A673 (cell line): ENCODE measurements at regions not wholly inside any gene's neighbourhood (a gene's known extent, or its start where the extent isn't known, plus 50 kb on each side); places are given as distances from the start of the nearest gene placed in this dataset.

Experiments used
- BruUV-seq: library from RNA; stranded (reverse); fragments of 400-500 nt; replicated peaks from 2 replicates; lab custom pipeline; 2021; lab: Mats Ljungman, UMichigan
- CTCF ChIA-PET: fragments of 300-600 bp; sonication (Branson Sonifier 250); formaldehyde crosslinking; loops from one replicate; lab custom pipeline; 2022; ENCODE audit warnings: antibody characterized with exemption; lab: Charles Lee
- POLR2A ChIA-PET: fragments of 300-600 bp; sonication (Branson Sonifier 250); formaldehyde crosslinking; loops from one replicate; lab custom pipeline; 2022; ENCODE audit warnings: antibody characterized with exemption; ENCODE audit not compliant: low non-redundant PET; lab: Charles Lee
- DNase-seq: peaks from one replicate; pipeline ENCODE4 v3.0.0-alpha.2; 2015; ENCODE audit warnings: low spot score
- H3K27ac ChIP-seq: fragments of 200-600 bp; sonication (generic); 2 replicates; pipeline ENCODE4 v1.5.1; 2016; ENCODE audit warnings: mixed run types, low read depth, mild to moderate bottlenecking, mixed read lengths, antibody characterized with exemption, low read length; ENCODE audit not compliant: poor library complexity, severe bottlenecking
- H3K27me3 ChIP-seq: fragments of 200-600 bp; sonication (generic); replicated peaks from 2 replicates; pipeline ENCODE4 v1.6.1; 2017; ENCODE audit warnings: mixed run types, low read depth, mild to moderate bottlenecking, mixed read lengths, antibody characterized with exemption, low read length; ENCODE audit not compliant: insufficient read depth, poor library complexity
- H3K36me3 ChIP-seq: fragments of 200-600 bp; sonication (generic); 2 replicates; pipeline ENCODE4 v1.6.1; 2016; ENCODE audit warnings: mixed run types, mild to moderate bottlenecking, mixed read lengths, antibody characterized with exemption, low read length; ENCODE audit not compliant: insufficient read depth, poor library complexity, severe bottlenecking
- H3K4me1 ChIP-seq: fragments of 200-600 bp; sonication (generic); 2 replicates; pipeline ENCODE4 v1.6.1; 2017; ENCODE audit warnings: mixed run types, mild to moderate bottlenecking, mixed read lengths, antibody characterized with exemption, low read length; ENCODE audit not compliant: insufficient read depth, poor library complexity, severe bottlenecking
- H3K4me3 ChIP-seq: fragments of 200-600 bp; sonication (generic); 2 replicates; pipeline ENCODE4 v1.5.1; 2016; ENCODE audit warnings: low read depth, mixed run types, mild to moderate bottlenecking, mixed read lengths, low read length; ENCODE audit not compliant: poor library complexity, severe bottlenecking
- H3K9me3 ChIP-seq: fragments of 200-600 bp; sonication (generic); 2 replicates; pipeline ENCODE4 v1.6.1; 2016; ENCODE audit warnings: mixed run types, low read depth, mild to moderate bottlenecking, mixed read lengths, antibody characterized with exemption, low read length; ENCODE audit not compliant: poor library complexity, severe bottlenecking
- EZH2 ChIP-seq: fragments of 200-600 bp; sonication (generic); IDR thresholded peaks from 2 replicates; pipeline ENCODE4 v1.6.1; 2017; ENCODE audit warnings: borderline replicate concordance, low read depth, mild to moderate bottlenecking, mixed read lengths, antibody characterized with exemption, low read length; ENCODE audit not compliant: poor library complexity, severe bottlenecking
- intact Hi-C: fragments of 100-400 bp; cut with micrococcal nuclease; formaldehyde crosslinking; loops from one replicate; pipeline ENCODE4 v1.10.0; 2022; ENCODE audit not compliant: unreplicated experiment
- TF ChIP-seq, protein P1 (sequence below): fragments of 300-800, 200-600 bp; sonication (generic); conservative IDR thresholded peaks from 2 replicates; pipeline ENCODE4 v1.5.1; 2017; ENCODE audit warnings: low read depth, mild to moderate bottlenecking, antibody characterized with exemption, low read length, moderate library complexity, mixed read lengths

DNA sequence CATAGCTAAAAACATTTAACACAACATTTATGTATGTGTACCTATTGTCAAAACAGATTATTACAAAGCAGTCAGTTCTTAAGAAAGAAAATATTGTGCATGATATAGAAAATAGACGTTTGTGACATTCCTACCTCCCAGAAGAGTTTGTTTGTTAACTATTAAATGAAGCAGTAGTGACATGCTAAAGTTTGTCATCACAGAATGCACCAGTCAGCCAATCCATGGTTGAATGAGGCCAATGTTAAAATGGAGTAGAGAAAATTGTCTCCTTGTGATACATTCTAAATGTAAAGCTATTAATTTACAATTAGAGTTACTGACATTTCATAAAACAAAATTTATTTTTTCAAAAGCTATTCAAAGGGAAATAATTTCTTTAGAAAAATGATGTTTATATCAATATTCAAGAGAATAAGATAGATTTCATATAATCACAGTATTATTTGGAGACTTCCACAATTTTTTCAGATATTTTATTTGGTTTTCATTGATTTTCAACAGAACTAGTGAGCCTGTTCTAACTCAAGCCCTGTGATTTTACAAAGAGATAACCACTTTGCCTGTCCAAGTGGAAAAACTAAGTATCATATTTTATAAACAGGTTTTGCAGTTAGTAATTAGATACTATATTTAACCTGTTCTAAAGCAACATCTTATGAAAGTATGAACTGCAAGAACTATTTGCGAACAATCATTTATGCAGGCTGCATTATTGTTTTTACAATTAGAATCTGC is 176.8 kb downstream of the ISL1 start:
- Histone ChIP-seq H3K4me3 (no peak overlapping the region), H3K9me3 (no peaks in the 10 kb centered on the region), H3K4me1 (no peaks in the 10 kb centered on the region), H3K27me3 (no peaks in the 10 kb centered on the region), H3K36me3 (no peaks in the 10 kb centered on the region), H3K27ac (no peak overlapping the region)
- BruUV-seq, result no TSS peak
- intact Hi-C loops, result no loop called here
- CTCF ChIA-PET, result no interaction called here
- no peak for DNase-seq
- TF ChIP-seq, protein P1, sequence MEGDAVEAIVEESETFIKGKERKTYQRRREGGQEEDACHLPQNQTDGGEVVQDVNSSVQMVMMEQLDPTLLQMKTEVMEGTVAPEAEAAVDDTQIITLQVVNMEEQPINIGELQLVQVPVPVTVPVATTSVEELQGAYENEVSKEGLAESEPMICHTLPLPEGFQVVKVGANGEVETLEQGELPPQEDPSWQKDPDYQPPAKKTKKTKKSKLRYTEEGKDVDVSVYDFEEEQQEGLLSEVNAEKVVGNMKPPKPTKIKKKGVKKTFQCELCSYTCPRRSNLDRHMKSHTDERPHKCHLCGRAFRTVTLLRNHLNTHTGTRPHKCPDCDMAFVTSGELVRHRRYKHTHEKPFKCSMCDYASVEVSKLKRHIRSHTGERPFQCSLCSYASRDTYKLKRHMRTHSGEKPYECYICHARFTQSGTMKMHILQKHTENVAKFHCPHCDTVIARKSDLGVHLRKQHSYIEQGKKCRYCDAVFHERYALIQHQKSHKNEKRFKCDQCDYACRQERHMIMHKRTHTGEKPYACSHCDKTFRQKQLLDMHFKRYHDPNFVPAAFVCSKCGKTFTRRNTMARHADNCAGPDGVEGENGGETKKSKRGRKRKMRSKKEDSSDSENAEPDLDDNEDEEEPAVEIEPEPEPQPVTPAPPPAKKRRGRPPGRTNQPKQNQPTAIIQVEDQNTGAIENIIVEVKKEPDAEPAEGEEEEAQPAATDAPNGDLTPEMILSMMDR, result no peak
- TF ChIP-seq EZH2, result no peak
- POLR2A ChIA-PET, result no interaction called here

DNA sequence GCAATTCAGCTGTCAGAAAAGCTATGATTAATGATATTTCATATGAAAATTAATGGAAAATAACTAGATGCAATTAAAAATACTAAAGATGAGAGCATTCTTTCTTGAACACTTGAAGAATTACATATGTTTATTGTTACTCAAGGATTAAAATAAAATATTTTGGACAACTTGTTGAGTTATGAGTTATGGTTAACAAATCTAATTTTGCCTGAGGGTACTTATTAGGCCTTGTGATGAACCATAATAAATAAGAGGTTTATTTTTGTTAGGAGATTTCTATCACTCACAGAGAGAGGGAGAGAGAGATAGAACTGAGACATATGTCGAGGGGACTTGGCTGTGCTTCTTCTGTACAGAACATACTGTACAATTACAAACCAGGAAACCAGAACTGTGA is 183.7 kb downstream of the ISL1 start:
- intact Hi-C loops, result no loop called here
- Histone ChIP-seq H3K4me3 (no peak overlapping the region), H3K36me3 (no peaks in the 10 kb centered on the region), H3K4me1 (no peaks in the 10 kb centered on the region), H3K27ac (no peak overlapping the region), H3K27me3 (no peaks in the 10 kb centered on the region), H3K9me3 (no peaks in the 10 kb centered on the region)
- POLR2A ChIA-PET, result no interaction called here
- no TSS peak for BruUV-seq
- TF ChIP-seq, protein P1, result no peak
- no peak for TF ChIP-seq EZH2
- CTCF ChIA-PET, result no interaction called here
- DNase-seq, result no peak

- DNase-seq, result no peak
- intact Hi-C loops, result no loop called here
- POLR2A ChIA-PET, result no interaction called here
- CTCF ChIA-PET, result no interaction called here
- Histone ChIP-seq H3K27ac (no peak overlapping the region), H3K27me3 (no peaks in the 10 kb centered on the region), H3K4me3 (no peak overlapping the region), H3K4me1 (no peaks in the 10 kb centered on the region), H3K9me3 (no peaks in the 10 kb centered on the region), H3K36me3 (no peaks in the 10 kb centered on the region)
- BruUV-seq, result no TSS peak
- TF ChIP-seq, protein P1, result no peak
- no peak for TF ChIP-seq EZH2
These were observed 184.4 kb downstream of the ISL1 start for GRCh38 chr5:51567636-51568035.
